Umbilical cord (tissue), 1 donor: ENCODE measurements at regions not wholly inside any gene's neighbourhood (a gene's known extent, or its start where the extent isn't known, plus 50 kb on each side); places are given as distances from the start of the nearest gene placed in this dataset.

Source experiments
- DNase-seq: peaks from one replicate; pipeline ENCODE4 v3.0.0-alpha.2; 2015; ENCODE audit warnings: low spot score

DNA sequence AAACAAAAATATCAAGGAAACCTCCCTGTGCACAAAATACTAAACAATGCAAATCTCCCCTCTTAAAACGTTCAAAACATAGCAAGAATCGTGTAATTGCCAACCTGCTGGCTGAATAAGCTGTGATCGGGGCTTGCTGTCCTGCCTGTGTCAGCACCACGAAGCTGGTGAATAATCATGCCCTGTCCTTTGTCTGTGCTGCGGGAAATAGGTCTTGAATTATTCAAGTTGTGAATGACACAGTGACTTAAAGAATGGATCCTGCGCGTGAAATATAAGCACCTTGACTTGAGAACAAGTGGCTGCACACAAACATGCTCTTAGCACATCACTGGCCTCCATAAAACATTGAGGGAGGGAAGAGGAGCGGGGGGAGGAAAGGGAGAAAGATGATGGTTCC lies 130.2 kb downstream of the OAT start:
- no peak for DNase-seq

DNA sequence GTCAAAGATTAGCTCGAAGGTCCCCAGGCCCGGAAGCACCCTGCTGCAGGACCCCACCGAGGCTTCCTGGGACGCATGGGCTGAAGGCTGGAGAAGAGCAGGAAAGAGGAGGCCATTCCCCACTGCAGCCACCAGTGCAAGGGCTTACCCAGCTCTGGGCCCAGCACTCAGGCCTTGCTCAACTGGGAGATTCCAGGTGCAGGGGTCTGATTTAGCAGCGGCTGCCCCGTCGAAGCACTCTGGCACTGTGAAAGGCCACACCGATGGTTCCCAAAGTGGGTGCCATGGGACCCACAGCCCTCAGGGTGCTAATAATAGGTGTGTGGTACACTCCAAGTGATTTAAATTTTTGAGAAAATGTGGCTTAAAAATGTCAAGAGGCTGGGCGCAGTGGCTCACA lies 130.9 kb downstream of the OAT start:
- no peak for DNase-seq

DNA sequence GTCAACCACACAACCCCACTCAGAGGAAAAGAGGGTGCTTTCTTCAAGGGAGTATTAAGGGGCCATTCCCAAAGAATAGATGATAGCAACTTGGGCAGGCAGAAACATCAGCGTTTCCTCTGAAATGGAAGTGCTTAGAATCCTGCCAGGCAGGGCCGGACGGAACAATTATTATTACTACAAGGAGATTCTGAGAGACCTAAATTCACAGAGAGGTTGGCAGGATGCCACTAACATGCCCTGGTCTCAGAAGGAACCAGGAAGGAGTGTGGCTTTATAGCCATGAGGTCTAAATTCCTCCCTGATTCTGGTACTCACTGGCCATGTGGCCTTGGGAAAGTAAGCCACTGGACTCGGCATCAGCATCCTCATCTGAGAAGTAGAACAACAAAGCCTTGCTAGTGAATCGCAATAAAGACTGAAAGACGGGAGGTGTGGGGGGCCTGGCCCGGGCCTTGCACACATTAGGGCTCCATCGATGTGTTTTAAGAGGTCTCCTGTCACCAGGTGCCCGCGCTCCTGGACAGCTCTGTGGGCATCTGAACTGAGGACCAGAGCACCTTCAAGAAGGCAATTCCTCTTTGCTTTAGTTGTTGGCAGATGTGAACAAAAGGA lies 131.5 kb downstream of the OAT start:
- DNase-seq: no peak

DNA sequence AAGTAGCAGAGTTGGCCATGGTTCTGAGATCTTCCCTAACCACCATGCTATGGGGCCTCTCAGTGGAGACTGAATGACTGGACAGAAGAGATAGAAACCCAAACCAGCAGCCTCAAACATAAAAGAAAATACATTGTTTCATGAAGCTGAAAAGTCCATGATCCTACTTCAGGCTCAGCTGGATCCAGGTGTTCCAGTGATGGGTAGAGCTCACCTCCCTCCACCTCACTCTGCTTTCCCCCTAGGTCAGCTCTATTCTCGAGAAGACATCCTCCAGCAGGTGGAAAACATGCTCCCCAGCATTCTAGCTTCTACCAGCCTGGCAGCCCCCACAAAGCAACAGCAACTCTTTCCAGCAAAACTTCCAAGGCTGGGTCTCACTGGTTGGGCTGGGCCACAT lies 132.1 kb downstream of the OAT start:
- DNase-seq: no peak

DNA sequence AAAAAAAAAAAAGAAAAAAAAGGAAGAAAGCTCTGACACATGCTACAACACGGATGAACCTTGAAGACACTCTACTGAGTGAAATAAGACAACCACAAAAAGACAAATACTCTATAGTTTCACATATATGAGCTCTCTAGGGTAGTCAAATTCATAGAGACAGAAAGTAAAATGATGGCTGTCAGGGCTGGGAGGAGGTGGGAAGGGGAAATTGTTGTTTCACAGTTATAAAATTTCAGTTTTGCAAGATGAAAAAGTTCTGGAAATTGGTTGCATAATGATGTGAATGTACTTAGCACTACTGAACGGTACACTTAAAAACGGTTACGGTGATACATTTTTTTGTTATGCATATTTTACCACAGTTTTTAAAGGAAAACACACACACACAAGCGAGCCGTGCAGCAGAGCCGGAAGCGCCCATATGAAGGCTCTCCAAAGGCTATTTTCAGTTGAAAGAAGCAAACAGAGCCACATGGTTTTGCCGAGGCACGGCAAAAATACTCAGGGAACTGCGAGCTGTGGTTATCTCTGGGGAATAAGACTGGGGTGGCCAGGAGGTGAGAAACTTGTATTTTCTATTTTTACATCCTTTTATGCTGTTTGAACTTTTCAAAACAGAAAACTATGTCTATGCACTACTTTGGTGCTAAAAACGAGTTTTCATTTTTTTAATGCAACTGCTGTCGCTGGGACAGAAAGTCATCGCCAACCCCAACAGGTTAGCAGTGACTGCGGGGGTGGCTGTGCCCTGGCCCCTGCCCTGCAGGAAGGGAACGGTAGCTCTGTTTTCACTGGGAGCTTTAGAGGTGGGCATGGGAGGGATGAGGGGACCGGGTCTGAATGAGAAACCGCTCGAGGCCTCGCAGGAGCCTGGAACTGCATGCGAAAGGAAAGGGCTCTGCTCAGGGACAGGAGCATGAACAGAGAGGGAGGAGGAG lies 132.9 kb downstream of the OAT start:
- DNase-seq: peak; percentile 16

DNA sequence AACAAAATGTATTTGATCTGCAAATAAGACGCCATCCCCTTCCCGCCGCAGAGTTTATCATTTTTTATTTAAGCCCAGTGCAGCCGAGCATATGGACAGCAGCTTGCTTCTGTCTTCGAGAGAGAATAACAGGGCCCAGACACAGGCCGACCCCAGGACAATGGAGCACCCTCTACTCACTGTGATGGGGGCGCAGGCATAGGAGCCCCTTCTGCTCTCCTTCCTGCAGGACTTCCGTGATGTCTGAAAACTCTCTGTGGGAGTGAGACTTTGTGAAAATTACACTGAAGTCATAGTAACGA lies 134.8 kb downstream of the OAT start:
- DNase-seq: no peak

DNA sequence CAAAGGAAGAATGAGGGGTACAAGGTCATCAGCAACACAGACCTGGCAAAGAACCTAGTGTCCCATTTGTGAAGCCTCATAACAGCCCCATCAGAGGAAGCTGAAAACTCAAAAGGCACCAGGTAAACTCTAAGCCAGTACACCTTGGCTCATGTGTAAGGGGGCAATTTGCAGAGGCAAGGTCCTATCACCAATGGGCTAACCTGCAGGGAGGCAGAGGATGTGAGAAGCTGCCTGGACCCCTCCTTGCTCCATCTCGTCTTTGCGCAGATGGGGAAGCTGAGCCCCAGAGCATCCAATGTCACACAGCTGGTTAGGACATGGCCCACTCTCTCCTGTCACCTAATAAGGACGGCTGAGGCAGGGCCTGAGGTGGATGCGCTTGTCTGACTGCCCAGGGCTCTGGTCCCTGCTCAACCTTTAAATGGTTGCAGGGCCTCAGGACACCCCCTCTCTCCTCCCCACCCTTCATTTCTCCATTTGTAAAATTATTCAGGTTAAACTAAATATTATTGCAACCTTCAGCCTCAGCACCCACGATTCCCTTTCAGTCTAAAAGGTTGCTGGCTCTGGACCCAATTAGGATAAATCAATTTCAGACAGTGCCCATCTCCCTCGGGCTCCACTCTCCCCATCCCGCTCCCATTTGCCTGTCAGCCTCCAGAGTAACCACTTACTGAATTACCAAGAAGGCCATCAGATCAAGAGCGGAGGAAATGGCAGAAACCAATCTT lies 135.3 kb downstream of the OAT start:
- DNase-seq: no peak

DNA sequence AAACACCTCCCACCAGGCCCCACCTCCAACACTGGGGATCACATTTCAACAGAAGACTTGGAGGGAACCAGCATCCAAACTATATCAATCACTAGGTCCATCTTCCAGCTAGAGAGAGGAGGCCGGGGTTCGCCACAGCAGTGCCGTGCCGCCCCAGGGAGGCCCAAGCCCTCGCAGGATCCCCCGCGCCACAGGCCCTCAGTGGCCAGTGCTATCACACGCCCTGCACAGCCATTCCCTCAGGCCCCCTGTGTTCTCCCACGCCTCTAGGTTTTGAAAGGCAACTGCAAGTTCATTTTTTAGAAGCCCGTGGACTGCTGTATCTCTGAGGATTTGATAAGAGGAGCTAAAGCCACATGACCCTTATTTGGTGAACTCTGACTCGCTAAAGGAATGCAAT lies 136.4 kb downstream of the OAT start:
- DNase-seq: no peak

DNA sequence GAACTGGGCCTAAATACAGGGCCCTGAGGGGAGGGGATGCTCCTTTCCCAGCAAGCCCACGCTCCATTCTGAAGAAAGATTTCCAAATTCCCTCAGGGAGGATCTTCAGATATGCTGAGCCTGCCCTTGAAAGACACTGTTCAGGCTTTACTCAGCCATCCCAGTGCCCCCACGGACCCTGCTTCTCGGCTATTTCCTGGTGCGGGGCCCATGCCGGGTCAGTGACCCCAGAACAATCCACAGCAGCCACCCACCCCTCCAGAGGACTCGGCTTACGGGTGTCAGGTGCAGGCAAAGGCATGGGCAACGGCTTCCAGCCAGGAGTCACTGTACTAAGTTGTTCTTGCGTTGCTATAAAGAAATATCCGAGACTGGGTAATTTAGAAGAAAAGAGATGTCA lies 137.1 kb downstream of the OAT start:
- DNase-seq: no peak

DNA sequence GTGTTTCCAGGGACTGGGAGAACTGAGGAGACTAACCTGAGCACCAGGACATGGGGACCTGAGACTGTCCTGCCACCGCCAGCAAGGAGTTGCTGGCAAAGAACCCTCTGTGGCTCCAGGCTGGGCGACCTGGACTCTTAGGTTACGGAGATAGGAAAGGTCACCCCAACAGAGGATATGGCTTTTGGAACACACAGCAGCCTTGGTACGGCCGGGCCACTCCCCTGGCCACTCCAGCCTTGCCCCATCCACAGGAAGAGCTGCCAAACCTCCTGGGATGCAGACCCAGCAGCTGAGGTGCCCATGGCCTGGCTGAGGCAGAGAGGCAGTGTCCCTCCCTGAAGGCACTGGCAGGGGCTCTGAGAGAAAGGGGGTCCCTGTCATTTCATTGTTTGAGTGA lies 137.8 kb downstream of the OAT start:
- no peak for DNase-seq

DNA sequence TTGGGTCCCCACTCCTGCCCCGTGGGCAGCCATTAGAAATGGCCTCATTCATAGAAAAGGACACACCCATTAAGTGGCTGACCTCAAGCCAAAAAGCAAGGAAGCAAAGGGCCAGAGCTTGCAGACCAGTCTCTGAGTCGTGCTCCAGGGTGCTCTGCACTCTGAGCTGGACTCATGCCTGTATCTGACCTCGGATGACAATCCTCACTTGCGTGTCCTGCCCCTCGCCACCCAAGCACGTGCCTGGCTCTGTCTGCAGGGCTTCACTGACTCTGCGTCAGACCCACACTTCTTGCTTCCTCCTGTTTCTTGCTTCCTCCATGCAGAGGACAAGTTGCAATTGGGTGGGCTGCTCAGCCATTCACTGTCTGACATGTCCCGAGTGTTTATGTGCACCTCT lies 138.8 kb downstream of the OAT start:
- no peak for DNase-seq

DNA sequence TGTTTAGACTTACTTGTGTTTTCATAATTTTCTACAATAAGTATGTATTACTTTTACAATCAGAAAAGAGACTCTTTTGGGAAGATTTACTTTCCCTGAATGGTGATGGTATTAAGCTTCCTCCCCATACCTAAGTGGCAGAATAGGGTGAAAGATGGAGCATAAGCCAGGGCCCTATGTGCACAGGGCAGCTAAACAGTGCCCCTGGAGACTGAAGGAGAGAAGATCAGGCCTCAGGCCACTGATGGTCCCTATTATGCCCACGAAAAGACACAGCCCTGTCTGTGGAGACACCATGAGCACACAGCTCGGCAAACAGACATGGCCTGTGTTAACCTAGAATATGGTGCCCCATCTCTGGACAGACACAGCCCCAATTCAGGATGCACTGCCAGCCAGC lies 139.4 kb downstream of the OAT start:
- DNase-seq: no peak

DNA sequence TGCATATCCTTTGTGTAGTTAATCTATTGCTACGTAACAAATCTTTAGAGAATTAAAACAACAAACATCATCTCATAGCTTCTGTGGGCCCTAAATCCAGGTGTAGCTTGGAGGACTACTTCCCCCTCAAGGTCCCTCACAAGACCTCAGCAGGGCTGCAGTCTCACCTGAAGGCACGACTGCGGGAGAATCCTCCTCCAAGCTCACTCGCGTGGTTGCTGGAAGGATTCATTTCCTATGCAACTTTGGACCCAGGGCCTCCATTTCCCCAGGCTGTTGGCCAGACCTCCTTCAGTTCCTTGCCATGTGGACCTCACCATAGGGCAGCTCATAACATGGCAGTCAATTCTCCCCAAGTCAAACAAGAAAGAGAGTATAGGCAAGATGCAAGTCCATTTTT lies 140.4 kb downstream of the OAT start:
- DNase-seq: no peak

DNA sequence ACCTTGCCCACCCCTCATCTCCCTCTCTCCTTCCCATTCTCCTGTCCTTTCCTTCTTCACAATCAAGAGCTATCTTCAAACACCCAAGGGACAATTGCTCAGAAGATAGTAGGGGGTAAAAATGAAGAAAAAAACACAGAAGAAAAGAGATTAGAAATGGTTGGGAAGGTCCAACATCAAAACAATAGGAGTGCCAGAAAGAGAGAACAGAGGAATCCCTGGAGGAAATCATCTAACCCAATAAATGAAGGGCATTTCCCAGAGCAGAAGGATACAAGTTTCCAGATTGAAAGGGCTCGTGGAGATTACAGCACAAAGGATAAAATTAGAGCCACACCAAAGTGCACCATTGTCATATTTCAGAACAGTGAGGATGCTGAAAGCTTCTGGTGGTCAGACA lies 145.6 kb downstream of the OAT start:
- DNase-seq: no peak

DNA sequence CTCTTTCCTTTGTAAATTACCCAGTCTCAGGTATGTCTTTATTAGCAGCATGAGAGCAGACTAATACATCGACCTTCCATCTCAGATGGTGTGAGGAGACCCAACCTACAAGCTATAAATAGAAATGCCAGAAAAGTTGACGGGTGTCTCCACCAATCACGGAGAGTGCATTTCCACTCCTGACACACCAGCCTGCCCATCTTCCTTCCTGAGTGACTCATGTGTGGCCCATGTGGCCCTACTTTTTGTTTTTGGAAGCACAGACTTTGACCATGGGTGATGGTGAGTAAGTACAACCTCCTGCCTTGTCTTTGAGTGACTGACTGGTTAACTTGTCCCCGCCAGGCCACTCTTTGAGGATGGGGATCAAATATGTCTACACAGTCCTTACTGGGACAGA lies 147.0 kb downstream of the OAT start:
- DNase-seq: no peak

DNA sequence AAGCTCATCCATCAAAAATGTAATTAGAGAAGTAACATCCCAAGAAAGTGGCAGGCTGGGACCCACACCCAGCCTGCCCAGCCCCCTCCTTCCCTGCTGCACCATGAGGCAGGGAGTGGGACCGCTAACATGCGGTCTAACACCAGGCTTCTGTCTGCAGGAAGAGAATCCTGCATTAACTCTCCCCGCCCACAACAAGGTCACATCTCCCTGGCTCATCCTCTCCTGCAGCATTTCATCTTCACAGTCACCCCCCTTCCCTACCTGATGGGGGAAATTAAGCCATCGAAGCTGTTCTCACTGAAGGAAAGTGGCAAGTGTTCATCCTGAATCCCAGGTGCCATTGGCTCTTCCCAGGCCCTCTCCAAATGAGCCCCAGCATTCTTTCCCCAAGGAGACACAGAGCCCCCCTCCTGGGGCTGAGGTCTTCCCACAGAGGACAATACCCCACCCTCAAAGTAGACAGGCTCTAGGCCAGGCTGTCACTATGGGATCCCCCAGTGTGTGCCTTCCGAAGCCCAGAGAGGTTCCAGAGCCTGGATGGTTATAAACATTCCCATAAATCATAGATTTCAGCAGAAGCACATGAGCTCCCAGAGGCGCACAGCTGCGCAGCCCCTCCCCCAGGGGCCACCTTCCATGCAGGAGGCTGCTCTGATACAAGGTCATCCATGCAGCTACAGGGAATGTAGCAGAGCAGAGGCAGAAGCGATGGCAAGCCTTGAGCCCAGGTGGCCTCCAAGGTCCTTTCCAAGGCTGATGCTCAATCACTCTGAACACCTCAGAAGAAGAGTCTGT lies 148.0 kb downstream of the OAT start:
- no peak for DNase-seq

DNA sequence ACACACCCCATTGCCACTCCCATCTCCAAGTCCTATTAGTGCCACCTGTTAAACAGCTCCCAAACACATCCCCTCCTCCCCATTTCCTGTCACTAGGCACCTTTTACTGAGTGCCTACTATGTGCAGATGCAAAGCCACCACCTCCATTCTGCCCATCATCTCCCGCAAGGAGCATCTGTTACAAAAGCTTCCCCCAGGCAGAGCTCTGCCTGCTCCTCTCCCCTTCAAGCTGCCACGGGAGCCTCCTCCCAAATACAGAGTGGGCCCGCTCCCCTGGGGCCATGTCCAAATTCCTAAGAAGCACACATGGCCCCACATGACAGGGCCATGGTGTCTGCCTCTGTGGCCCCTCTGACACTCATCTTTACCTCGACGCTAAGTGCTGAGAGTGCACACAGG lies 149.7 kb downstream of the OAT start:
- no peak for DNase-seq

DNA sequence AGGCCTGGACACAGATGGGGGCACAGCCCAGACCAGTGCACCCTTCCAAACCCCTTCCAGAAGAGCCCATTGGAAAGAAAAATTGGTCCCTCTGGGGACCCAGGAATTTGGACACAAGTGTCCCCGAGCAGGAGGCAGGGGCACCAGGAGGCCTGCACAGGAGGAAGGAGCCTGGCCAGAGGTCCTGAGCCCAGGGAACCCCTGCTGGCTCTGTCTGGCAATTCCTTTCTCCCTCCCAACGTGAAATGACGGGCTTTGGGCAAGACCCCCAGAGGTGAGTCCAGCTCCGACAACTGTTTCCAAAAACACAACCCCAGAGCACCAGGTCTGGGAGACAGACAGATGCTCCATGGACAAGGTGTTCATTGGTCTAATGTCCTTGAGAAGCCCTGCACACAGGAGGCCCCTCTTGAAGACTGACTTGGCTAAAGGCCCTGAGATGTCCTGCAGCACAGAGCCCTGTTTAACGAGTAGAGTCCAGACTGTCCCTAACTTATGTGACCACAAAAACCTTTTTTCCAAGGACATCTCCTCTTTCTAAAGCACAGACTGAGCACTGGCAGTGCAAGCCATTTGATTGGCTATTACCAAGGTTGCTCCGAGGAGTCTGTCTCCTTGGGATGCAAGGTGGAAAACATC lies 150.7 kb downstream of the OAT start:
- DNase-seq: no peak

DNA sequence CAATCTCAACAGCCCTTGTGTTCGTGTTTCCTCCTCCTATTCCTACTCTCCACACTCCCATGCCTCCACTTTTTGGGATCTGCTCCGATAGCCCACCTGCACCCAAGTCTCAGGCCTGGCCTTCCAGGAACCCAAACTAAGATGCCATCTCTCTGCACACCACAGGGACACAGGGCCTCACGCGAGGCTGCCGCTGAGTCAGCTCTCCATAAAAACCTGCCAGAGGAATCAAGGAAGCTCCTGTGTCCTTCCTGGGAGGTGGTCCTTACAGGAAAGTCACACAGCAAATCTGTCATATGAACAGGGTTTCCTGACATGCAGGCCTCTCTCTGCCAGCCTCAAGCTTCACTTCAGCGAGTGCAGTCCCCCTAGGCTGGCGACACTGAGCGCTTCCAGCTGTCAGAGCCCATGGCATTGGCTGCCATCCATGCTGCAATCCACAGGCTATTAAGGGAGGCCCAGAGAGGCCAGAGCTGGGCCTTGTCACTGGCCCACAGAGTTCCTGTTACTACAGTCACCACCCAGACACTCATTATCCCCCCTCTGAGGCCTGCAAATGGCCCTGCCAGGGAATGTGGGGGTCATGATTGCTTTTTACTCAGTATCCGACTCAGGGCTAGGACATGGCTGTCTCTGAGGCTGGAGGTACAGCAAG lies 151.4 kb downstream of the OAT start:
- DNase-seq: peak; percentile 32

DNA sequence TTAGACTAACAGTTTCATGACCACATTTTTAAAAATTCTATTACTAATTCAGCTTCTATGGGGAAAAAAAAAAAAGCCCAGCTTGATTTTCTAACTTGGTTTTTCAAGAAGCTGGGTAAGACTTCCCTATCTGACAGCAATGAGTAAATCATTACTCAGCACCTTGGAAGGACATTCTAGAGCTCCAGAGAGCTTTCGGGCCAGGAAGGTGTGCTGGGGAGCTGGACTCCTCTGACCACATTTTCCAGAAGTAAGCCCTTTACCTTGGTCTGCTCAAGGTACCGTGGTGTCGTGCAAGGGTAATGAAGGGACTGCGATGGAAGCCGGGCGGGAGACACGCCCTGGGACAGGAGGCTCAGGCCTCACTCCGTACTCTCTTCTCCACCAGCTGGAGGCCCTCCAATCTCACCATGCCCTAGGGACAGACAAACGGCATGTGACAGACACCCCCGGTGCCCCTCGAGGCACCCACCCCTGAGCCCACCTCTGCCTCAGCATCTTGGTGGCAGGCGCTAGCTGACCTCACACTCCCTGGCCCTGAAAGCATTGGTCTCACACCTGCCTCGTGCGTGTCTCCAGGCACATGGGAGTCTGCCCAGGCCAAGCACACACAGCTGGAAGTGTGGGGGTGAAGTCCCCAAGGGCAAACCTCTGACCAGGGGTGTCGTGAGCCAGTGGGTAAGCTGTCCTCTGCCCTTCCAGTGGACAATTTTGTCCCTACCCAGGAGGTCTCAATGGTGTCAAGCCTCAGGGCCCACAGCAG lies 152.1 kb downstream of the OAT start:
- DNase-seq: no peak
